Thyroid gland (tissue), 4 donors: ENCODE measurements at regions not wholly inside any gene's neighbourhood (a gene's known extent, or its start where the extent isn't known, plus 50 kb on each side); places are given as distances from the start of the nearest gene placed in this dataset.
"Not testable (repeated sequence)": the region's sequence is repeated elsewhere in the genome, so short reads cannot be mapped to it uniquely, and the experiment has no call there.

ENCODE experiments used
- CTCF ChIP-seq, 6 experiments: fragments of 200-600 bp in 3 of 6; fragments of 450-650 bp in 3 of 6; sonication (generic) in 3 of 6; IDR thresholded peaks; one replicate each; pipeline ENCODE4 v1.5.1; 2016 to 2019; ENCODE audit warnings: antibody characterized with exemption in 6 of 6, mild to moderate bottlenecking in 2 of 6, inconsistent platforms in 1 of 6, moderate library complexity in 1 of 6
- POLR2A ChIP-seq, 2 donors: fragments of 450-650 bp; IDR thresholded peaks; one replicate each; pipeline ENCODE4 v1.6.1; 2017; ENCODE audit warnings: antibody characterized with exemption in 2 of 2, mild to moderate bottlenecking in 2 of 2, moderate library complexity in 1 of 2

- not testable (repeated sequence) for TF ChIP-seq CTCF, POLR2A (IDR thresholded peaks at IDR 0.05)
Observed at GRCh38 chr2:95763074-95763473, 171.3 kb downstream of the TRIM43 start.
